BJ (cell line): ENCODE measurements at regions not wholly inside any gene's neighbourhood (a gene's known extent, or its start where the extent isn't known, plus 50 kb on each side); places are given as distances from the start of the nearest gene placed in this dataset.

Source experiments
- CTCF ChIA-PET: fragments of 350-600 bp; formaldehyde crosslinking; extraction: SDS; loops from one replicate; lab custom pipeline; 2021; ENCODE audit warnings: antibody characterized with exemption, inconsistent platforms; lab: Yijun Ruan, JAX
- POLR2A ChIA-PET: fragments of 300-600 bp; sonication (Branson Sonifier 250); formaldehyde crosslinking; extraction: SDS; loops from one replicate; lab custom pipeline; 2021; ENCODE audit warnings: antibody characterized with exemption; lab: Charles Lee
- DNase-seq: peaks from one replicate; pipeline ENCODE4 v3.0.0-alpha.2; 2011; ENCODE audit warnings: low read depth
- H3K27me3 ChIP-seq: 2 replicates; pipeline ENCODE4 v1.6.0; 2011; ENCODE audit warnings: low read length; ENCODE audit not compliant: control insufficient read depth, insufficient read depth
- H3K36me3 ChIP-seq: 2 replicates; pipeline ENCODE4 v1.5.1; 2011; ENCODE audit warnings: low read length; ENCODE audit not compliant: control insufficient read depth, insufficient read depth
- H3K4me3 ChIP-seq: 2 replicates; pipeline ENCODE4 v1.5.1; 2011; ENCODE audit warnings: low read depth, mild to moderate bottlenecking, control low read depth, low read length
- CTCF ChIP-seq: IDR thresholded peaks from 2 replicates; pipeline ENCODE4 v1.5.1; 2011; ENCODE audit warnings: low read depth, mild to moderate bottlenecking, control low read depth, inconsistent platforms, low read length, moderate library complexity; ENCODE audit not compliant: insufficient read depth

- CTCF ChIA-PET = no interaction called here
- DNase-seq = no peak
- Histone ChIP-seq H3K27me3 (no peaks in the 10 kb centered on the region), H3K4me3 (peak overlapping the region; percentile 46), H3K36me3 (no peaks in the 10 kb centered on the region)
- POLR2A ChIA-PET = interaction anchor here (3.0 kb wide), 1 partner anchor 70 kb away, joined by 27 read pairs; a partner anchor contains a TSS
- TF ChIP-seq CTCF = no peak
These were observed 78.7 kb upstream of the BTN3A2 start for GRCh38 chr6:26286168-26286877.

- TF ChIP-seq CTCF = no peak
- POLR2A ChIA-PET = no interaction called here
- Histone ChIP-seq H3K36me3 (no peaks in the 10 kb centered on the region), H3K4me3 (no peak overlapping the region), H3K27me3 (no peaks in the 10 kb centered on the region)
- CTCF ChIA-PET = no interaction called here
- DNase-seq = no peak
These were observed 76.8 kb upstream of the BTN3A2 start for GRCh38 chr6:26288155-26288554.

DNA sequence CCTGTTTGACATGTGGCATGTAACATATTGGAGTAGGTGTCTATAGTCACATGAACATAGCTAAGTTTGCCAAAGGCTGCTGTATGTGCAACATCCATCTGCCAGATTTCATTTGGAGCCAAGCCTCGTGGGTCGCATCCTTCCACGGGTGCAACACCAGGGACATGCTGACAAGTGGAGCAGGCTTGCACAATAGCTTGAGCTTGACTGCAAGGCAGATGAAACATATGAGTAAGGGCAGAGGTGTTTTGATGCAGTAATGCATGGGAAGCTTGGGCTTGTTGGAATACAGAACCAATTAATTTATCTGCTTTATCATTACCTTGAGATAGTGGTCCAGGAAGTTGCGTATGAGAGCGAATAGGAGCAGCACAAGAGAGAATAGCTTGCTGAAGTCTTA is 74.1 kb upstream of the BTN3A2 start:
- H3K4me3 ChIP-seq = no peak overlapping the region

DNA sequence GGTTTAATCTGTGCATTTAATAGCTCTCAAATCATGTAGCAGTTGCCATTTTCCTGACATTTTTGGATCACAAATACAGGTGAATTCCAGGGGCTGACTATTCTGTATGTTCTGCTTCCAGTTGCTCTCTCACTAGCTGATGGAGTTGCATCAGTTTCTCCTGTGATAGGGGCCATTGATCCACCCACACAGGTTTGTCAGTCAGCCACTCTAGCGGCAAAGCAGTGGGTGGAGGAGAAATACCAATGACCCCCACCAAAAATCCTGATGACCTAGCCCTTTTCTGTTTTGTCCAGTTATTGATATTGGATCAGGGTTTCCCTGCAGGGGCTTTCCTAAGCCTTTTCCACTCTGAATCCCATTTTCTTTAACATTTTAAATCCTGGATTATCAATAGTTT is 72.3 kb upstream of the BTN3A2 start:
- POLR2A ChIA-PET = no interaction called here
- TF ChIP-seq CTCF = no peak
- Histone ChIP-seq H3K27me3 (no peaks in the 10 kb centered on the region), H3K4me3 (no peak overlapping the region), H3K36me3 (no peaks in the 10 kb centered on the region)
- no peak for DNase-seq
- CTCF ChIA-PET = no interaction called here

More for the DNA sequence above, 74.1 kb upstream of the BTN3A2 start:
- Histone ChIP-seq H3K36me3 (no peaks in the 10 kb centered on the region), H3K27me3 (no peaks in the 10 kb centered on the region)
- DNase-seq = no peak
- TF ChIP-seq CTCF = no peak
- CTCF ChIA-PET = interaction anchor here (1.7 kb wide), 1 partner anchor 31 kb away, joined by 3 read pairs; no protein-coding TSS in a partner anchor
- POLR2A ChIA-PET = no interaction called here

DNA sequence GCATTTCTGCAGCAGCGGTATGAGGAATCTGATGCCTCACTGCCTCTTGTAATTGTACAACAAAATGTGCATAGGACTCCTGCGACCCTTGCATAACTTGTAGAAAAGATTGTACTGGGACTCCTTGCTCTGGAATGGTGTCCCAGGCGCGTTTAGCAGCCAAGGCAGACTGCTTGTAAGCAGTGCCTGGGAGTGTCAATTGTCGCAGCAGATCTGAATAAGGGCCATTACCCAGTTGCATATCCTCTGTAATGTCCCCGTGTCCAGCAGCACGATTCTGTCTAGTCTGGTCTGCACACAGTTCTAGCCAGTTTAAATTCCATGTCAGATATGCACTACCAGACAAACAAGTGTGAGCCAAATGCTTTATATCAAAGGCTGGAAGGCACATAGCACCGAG is 70.7 kb upstream of the BTN3A2 start:
- POLR2A ChIA-PET = no interaction called here
- H3K36me3 ChIP-seq = no peaks in the 10 kb centered on the region
- H3K4me3 ChIP-seq = no peak overlapping the region
- TF ChIP-seq CTCF = no peak
- no peaks in the 10 kb centered on the region for H3K27me3 ChIP-seq
- no peak for DNase-seq
- CTCF ChIA-PET = no interaction called here
